ENCODE measurements at regions not wholly inside any gene's neighbourhood (a gene's known extent, or its start where the extent isn't known, plus 50 kb on each side); places are given as distances from the start of the nearest gene placed in this dataset.
"Not testable (repeated sequence)": the region's sequence is repeated elsewhere in the genome, so short reads cannot be mapped to it uniquely, and the experiment has no call there.

- CTCF ChIA-PET: no interaction called here
- Histone ChIP-seq H3K4me2 (ENCODE audit: control insufficient read depth, insufficient read depth) (no peak overlapping the region), H2AFZ (ENCODE audit: control insufficient read depth, low read depth, low read length) (no peak overlapping the region), H3K27ac (ENCODE audit: control insufficient read depth, insufficient read depth) (no peak overlapping the region), H3K9ac (ENCODE audit: control insufficient read depth, insufficient read depth, low read length) (no peak overlapping the region), H3K4me1 (ENCODE audit: control insufficient read depth, insufficient read depth, low read length) (no peaks in the 10 kb centered on the region), H3K79me2 (ENCODE audit: control insufficient read depth, insufficient read depth, low read length) (no peaks in the 10 kb centered on the region), H3K9me3 (replicated peaks; ENCODE audit: control insufficient read depth, insufficient read depth, low read length) (no peaks in the 10 kb centered on the region), H3K27me3 (replicated peaks in 1 of 2; ENCODE audit: control insufficient read depth in 2 of 2, insufficient read depth in 2 of 2, low read length in 1 of 2) (no peaks in the 10 kb centered on the region), H3K36me3 (ENCODE audit: control insufficient read depth in 2 of 2, insufficient read depth in 2 of 2, low read length in 1 of 2) (no peaks in the 10 kb centered on the region), H3K4me3 (no peak overlapping the region), H4K20me1 (ENCODE audit: control insufficient read depth, insufficient read depth) (no peaks in the 10 kb centered on the region)
- POLR2A ChIA-PET: no interaction called here
- SMC1A ChIA-PET (ENCODE audit: uncharacterized antibody, unreplicated experiment): no interaction called here
- intact Hi-C loops (cut with micrococcal nuclease; ENCODE audit: unreplicated experiment): no loop called here
- DNase-seq (ENCODE audit: low read depth, low spot score): no peak
- 100% methylated on average over 1 of the region's 1 CpG for WGBS (ENCODE audit: insufficient coverage, insufficient replicate concordance, low lambda C conversion rate, missing lambda C conversion rate)
- no TSS peak for BruUV-seq (replicated peaks)
- RAD21 ChIA-PET (ENCODE audit: unreplicated experiment): no interaction called here
- TF ChIP-seq ZNF207 (IDR thresholded peaks at IDR 0.05; ENCODE audit: borderline replicate concordance): no peak
- no peak for TF ChIP-seq MLLT1 (IDR thresholded peaks at IDR 0.05)
- TF ChIP-seq NFXL1 (IDR thresholded peaks at IDR 0.05; ENCODE audit: borderline replicate concordance): no peak
- FAIRE-seq: no peak
- in situ Hi-C loops (cut with MboI): no loop called here
- ATAC-seq: no peak
Observed at GRCh38 chr9:28981711-28982110, 1408.4 kb upstream of the C9orf72 start.

GRCh38 chr9:28984016-28984415 lies 1410.7 kb upstream of the C9orf72 start:
- H3K9me3 ChIP-seq (replicated peaks; ENCODE audit: control insufficient read depth, insufficient read depth, low read length): no peaks in the 10 kb centered on the region
- ATAC-seq (no peak), FAIRE-seq (no peak), DNase-seq (ENCODE audit: low read depth, low spot score) (no peak)
- SMC1A ChIA-PET (ENCODE audit: uncharacterized antibody, unreplicated experiment): no interaction called here
- H3K4me1 ChIP-seq (ENCODE audit: control insufficient read depth, insufficient read depth, low read length): no peaks in the 10 kb centered on the region
- RAD21 ChIA-PET (ENCODE audit: unreplicated experiment): no interaction called here
- H2AFZ ChIP-seq (ENCODE audit: control insufficient read depth, low read depth, low read length): no peak overlapping the region
- POLR2A ChIA-PET: no interaction called here
- BruUV-seq (replicated peaks): no TSS peak
- H3K4me2 ChIP-seq (ENCODE audit: control insufficient read depth, insufficient read depth): no peak overlapping the region
- TF ChIP-seq YBX1 (IDR thresholded peaks at IDR 0.05): no peak
- 16% methylated on average over 3 of the region's 3 CpGs for WGBS (ENCODE audit: insufficient coverage, insufficient replicate concordance, low lambda C conversion rate, missing lambda C conversion rate)
- intact Hi-C loops (cut with micrococcal nuclease; ENCODE audit: unreplicated experiment): no loop called here
- no peaks in the 10 kb centered on the region for H4K20me1 ChIP-seq (ENCODE audit: control insufficient read depth, insufficient read depth)
- no peak overlapping the region for H3K27ac ChIP-seq (ENCODE audit: control insufficient read depth, insufficient read depth)
- H3K9ac ChIP-seq (ENCODE audit: control insufficient read depth, insufficient read depth, low read length): no peak overlapping the region
- H3K79me2 ChIP-seq (ENCODE audit: control insufficient read depth, insufficient read depth, low read length): no peaks in the 10 kb centered on the region
- no peak overlapping the region for H3K4me3 ChIP-seq
- no peaks in the 10 kb centered on the region for H3K36me3 ChIP-seq (ENCODE audit: control insufficient read depth in 2 of 2, insufficient read depth in 2 of 2, low read length in 1 of 2)
- no peaks in the 10 kb centered on the region for H3K27me3 ChIP-seq (replicated peaks in 1 of 2; ENCODE audit: control insufficient read depth in 2 of 2, insufficient read depth in 2 of 2, low read length in 1 of 2)
- in situ Hi-C loops (cut with MboI): no loop called here
- CTCF ChIA-PET: interaction anchor here (0.7 kb wide), 1 partner anchor 22 kb away, joined by 4 read pairs; no protein-coding TSS in a partner anchor

GRCh38 chr9:28990009-28990408 lies 1416.7 kb upstream of the C9orf72 start:
- H3K9ac ChIP-seq (ENCODE audit: control insufficient read depth, insufficient read depth, low read length); BruUV-seq (replicated peaks); H3K4me3 ChIP-seq; CTCF ChIA-PET; H3K27ac ChIP-seq (ENCODE audit: control insufficient read depth, insufficient read depth); RAD21 ChIA-PET (ENCODE audit: unreplicated experiment); H3K27me3 ChIP-seq (replicated peaks in 1 of 2; ENCODE audit: control insufficient read depth in 2 of 2, insufficient read depth in 2 of 2, low read length in 1 of 2); SMC1A ChIA-PET (ENCODE audit: uncharacterized antibody, unreplicated experiment); H3K36me3 ChIP-seq (ENCODE audit: control insufficient read depth in 2 of 2, insufficient read depth in 2 of 2, low read length in 1 of 2); ATAC-seq; H3K79me2 ChIP-seq (ENCODE audit: control insufficient read depth, insufficient read depth, low read length); H4K20me1 ChIP-seq (ENCODE audit: control insufficient read depth, insufficient read depth); FAIRE-seq; H3K4me2 ChIP-seq (ENCODE audit: control insufficient read depth, insufficient read depth); H3K9me3 ChIP-seq (replicated peaks; ENCODE audit: control insufficient read depth, insufficient read depth, low read length); in situ Hi-C loops (cut with MboI); DNase-seq (ENCODE audit: low read depth, low spot score); intact Hi-C loops (cut with micrococcal nuclease; ENCODE audit: unreplicated experiment); H2AFZ ChIP-seq (ENCODE audit: control insufficient read depth, low read depth, low read length); POLR2A ChIA-PET; H3K4me1 ChIP-seq (ENCODE audit: control insufficient read depth, insufficient read depth, low read length): not testable (repeated sequence)
- WGBS (ENCODE audit: insufficient coverage, insufficient replicate concordance, low lambda C conversion rate, missing lambda C conversion rate): 49% methylated on average over 12 of the region's 12 CpGs
